ENCODE measurements at regions not wholly inside any gene's neighbourhood (a gene's known extent, or its start where the extent isn't known, plus 50 kb on each side); places are given as distances from the start of the nearest gene placed in this dataset.

DNA sequence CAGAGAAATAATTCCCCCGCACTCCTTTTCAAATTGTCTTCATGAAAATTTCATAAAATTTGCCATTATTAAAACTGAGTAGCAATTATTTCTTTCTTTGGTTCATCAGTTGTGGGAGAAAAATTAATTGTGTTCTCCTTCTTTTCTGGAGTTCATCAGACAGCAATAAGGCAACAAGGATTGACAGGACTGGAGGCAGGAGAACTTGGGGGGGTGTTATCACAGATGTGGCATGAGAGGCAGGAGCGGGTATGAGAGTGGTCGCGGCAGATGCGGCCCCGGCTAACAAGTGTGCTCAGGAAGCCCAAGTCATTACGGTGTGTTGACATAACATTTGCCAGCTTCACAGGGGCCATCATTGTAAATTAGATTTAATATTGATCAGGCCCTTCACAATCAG lies 306.6 kb upstream of the TMPO start:
- TF ChIP-seq HDAC2 (IDR thresholded peaks at IDR 0.05) = no peak
- no peak for TF ChIP-seq PML (IDR thresholded peaks at IDR 0.05; ENCODE audit: low read length)
- TF ChIP-seq, protein P1, sequence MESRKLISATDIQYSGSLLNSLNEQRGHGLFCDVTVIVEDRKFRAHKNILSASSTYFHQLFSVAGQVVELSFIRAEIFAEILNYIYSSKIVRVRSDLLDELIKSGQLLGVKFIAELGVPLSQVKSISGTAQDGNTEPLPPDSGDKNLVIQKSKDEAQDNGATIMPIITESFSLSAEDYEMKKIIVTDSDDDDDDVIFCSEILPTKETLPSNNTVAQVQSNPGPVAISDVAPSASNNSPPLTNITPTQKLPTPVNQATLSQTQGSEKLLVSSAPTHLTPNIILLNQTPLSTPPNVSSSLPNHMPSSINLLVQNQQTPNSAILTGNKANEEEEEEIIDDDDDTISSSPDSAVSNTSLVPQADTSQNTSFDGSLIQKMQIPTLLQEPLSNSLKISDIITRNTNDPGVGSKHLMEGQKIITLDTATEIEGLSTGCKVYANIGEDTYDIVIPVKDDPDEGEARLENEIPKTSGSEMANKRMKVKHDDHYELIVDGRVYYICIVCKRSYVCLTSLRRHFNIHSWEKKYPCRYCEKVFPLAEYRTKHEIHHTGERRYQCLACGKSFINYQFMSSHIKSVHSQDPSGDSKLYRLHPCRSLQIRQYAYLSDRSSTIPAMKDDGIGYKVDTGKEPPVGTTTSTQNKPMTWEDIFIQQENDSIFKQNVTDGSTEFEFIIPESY (IDR thresholded peaks at IDR 0.05) = no peak
- no peak for TF ChIP-seq REST (IDR thresholded peaks at IDR 0.05; ENCODE audit: low read depth, low read length)
- no peak for TF ChIP-seq CTCF (IDR thresholded peaks at IDR 0.05 in 2 of 3, conservative IDR thresholded peaks at IDR 0.05 in 1 of 3; ENCODE audit: control insufficient read depth in 2 of 3, extremely low read depth in 1 of 3, insufficient read depth in 1 of 3, low read depth in 3 of 3, low read length in 3 of 3)
- no peak for TF ChIP-seq TAF1 (IDR thresholded peaks at IDR 0.05; ENCODE audit: borderline replicate concordance, low read depth, low read length)
- TF ChIP-seq NBN (IDR thresholded peaks at IDR 0.05) = no peak
- TF ChIP-seq POLR2AphosphoS5 (IDR thresholded peaks at IDR 0.05; ENCODE audit: low read length) = no peak
